Stimulated activated CD8-positive, alpha-beta memory T cell treated with anti-CD3 and anti-CD28 coated beads, Interleukin-12 subunit alpha, Interleukin-12 subunit beta, amount 100 ng/mL, for 1 hour (primary cell): ENCODE measurements at regions not wholly inside any gene's neighbourhood (a gene's known extent, or its start where the extent isn't known, plus 50 kb on each side); places are given as distances from the start of the nearest gene placed in this dataset.

Source experiments
- DNase-seq: peaks from one replicate; pipeline ENCODE4 v3.0.0-alpha.2; 2020; ENCODE audit warnings: low read depth

GRCh38 chr14:47872588-47872987 is 197.2 kb upstream of the MDGA2 start:
- no peak for DNase-seq

GRCh38 chr14:47863441-47863840 is 188.0 kb upstream of the MDGA2 start:
- DNase-seq = no peak

- no peak for DNase-seq
Observed at GRCh38 chr14:47857646-47858045, 182.2 kb upstream of the MDGA2 start.

DNA sequence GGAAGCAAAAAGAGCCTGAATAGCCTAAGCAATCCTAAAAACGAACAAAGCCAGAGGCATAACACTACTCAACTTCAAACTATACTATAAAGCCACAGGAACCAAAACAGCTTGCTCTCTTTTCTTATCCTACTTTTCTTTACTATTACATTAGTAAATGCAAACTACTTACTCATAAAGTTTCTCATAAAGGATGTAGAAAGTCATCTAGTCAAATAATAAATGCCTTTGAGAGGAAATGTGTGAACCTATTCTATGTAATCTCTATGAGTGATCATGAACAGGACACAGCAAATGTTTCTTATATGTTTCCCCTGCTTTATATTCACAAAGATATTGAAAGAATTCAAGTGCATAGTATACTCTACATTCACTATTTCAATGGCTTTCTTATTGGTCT is 176.9 kb upstream of the MDGA2 start:
- DNase-seq = no peak

DNA sequence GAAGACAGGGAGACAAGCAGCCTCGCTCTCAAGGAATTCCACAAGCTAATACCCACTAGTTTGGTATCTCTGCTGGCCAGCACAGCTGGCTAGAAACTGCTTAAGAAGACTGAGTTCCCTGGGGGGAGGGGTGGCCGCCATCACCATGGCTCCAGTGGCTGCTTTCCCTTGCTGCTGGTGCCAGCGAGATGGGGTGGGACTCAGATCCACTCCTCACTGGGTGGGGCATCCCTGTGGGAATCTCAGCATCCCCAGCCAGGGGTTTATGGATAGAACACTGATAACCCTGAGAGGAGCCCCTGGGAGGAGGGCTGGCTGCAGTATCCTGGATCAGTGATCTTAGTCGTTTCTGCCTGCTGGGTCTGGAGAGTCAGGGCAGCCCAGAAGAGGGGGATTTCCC is 170.6 kb upstream of the MDGA2 start:
- DNase-seq = no peak

GRCh38 chr14:47843236-47843635 is 167.8 kb upstream of the MDGA2 start:
- DNase-seq = no peak

DNA sequence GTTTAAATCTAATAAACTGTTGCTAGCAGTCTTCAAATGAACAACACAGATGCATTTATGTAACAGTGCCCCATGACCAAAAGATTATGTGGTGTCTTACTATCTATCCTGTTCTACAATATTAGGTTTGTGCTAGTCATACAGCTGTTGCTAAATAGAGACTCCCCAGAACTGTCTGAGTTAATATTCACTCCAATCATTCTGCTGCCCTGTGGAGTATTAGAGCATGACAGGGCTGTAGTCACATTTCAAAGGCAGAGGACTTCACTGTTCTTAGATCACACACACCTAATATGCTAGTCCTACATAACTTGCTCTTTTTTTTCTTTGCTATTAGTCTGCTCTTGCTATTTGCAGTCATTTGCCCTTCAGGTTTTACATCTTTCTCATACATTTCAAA is 157.6 kb upstream of the MDGA2 start:
- no peak for DNase-seq

DNA sequence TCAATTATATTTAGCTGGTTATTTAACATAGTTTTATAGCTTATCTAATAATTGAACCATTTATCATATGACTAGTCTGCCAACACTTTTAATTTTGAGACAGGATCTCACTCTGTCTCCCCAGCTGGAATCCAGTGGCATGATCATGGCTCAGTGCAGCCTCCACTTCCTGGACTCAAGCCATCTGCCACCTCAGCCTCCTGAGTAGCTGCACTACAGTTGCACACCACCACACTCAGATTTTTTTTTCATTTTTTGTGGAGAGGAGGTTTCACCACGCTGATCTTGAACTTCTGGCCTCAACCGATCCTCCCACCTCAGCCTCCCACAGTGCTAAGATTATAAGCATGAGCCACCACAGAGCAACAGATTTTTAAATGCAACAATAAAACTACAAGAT is 151.4 kb upstream of the MDGA2 start:
- DNase-seq = no peak

DNA sequence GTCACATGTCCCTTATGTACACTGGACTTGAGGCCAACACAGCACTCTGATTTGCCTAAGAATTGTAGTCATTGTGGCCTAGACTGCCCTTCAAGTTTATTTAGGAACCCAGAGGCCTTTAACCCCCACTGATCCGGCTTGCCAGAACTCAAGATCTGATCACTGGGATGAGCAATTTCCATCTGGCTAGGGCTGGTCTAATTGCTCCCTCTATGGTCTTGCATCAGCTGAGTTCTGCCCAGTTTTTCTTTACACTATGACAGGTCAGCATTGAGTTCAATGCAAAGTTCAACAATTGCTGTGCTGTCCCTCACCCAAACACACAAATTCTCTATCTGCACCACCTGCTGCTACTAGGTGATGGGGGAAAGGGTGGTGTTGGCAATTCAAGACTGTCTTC is 146.9 kb upstream of the MDGA2 start:
- no peak for DNase-seq

DNA sequence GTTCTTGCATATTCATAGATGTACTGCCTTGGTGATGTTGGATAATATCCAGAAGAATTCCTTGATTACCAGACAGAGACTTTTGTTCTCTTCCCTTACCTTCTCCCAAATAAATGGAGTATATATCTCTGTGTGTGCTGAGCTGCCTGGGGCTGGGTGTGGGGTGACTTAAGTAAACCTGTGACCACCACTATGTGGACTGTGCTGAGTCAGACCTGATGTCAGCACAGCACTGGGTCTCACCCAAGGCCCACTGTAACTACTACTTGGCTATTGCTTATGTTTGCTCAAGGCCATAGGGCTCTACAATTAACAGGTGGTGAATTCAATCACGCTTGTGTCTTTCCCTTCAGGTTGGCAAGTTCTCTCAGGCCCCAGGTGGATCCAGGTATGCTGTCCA is 145.7 kb upstream of the MDGA2 start:
- DNase-seq = no peak

DNA sequence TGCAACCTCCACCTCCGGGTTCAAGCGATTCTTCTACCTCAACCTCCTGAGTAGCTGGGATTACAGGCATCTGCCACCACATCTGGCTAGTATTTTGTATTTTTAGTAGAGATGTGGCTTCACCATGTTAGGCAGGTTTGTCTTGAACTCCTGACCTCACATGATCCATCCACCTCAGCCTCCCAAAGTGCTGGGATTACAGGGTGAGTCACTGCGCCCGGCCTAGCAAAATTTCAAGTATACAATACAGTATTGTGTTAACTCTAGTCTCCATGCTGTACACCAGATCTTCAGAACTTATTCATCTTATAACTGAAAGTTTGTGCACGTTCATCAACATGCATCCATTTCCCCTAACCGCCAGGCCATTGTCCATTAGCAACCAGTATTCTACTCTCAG is 115.1 kb upstream of the MDGA2 start:
- DNase-seq = no peak

- no peak for DNase-seq
Observed at GRCh38 chr14:47785058-47785457, 109.7 kb upstream of the MDGA2 start.

DNA sequence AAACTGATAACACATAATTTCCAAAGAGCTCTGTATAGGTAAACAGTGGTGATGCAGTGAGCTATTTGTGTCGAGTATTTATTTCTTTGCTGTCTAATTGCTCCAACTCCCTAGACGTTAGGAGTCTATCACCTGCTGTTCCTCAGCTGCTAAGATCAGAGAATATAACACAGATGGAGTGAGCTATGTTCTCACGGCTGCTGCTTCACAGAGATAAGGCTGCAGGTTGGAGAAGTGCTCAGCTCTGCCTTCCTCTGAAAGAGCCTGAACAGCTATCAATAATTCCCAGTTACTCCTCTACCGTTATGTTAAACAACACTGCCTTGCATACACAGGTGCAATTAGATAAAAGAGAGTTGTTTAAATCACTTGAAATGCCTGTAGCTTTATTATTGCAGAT is 103.2 kb upstream of the MDGA2 start:
- DNase-seq = no peak

- no peak for DNase-seq
Observed at GRCh38 chr14:47772652-47773051, 97.2 kb upstream of the MDGA2 start.

DNA sequence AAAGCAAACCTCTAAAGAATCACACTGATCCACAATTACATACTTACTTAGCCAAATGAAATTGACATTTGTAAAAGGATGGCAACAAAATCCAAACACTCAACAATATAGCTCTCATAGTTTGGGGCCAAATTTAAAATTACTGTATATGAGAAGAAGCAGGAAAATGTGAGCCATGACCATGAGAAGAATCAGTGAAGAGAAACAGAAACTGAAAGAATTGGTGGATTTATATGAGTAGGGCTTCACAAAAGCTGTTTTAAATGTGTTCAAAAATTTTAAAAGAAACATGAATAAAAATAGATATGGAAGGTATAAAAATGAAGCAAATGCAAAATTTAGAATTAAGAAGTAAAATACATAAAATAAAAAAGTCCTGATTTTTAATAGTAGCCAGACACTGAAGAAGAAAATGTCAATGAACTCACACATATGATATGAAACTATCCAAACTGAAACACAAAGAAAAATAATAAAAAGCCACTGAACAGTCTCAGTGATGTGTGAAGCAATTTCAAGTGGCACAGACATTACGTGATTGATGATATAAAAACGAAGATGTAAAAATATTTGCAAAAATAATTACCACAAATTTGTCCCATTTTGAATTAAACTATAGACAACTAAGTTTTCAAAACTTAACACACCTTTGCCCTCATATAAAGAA is 87.9 kb upstream of the MDGA2 start:
- no peak for DNase-seq

DNA sequence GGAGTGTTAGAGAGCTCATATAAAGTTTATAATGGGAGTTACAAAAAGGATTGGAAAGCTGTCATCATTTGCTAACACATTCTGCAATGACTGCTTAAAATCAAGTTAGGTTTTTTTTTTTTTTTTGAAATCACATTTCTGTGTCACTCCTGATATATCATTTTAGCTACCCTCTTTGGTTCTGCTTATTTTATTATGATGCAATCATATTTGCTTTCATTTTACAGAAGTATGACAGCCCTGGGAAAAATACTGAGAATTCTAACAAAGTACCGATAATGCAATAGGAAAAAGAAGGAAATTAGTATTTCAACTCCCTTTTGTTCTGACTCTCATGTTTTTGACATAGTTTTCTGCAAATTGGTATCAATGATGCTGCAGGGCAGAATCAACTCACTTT is 71.6 kb upstream of the MDGA2 start:
- no peak for DNase-seq

DNA sequence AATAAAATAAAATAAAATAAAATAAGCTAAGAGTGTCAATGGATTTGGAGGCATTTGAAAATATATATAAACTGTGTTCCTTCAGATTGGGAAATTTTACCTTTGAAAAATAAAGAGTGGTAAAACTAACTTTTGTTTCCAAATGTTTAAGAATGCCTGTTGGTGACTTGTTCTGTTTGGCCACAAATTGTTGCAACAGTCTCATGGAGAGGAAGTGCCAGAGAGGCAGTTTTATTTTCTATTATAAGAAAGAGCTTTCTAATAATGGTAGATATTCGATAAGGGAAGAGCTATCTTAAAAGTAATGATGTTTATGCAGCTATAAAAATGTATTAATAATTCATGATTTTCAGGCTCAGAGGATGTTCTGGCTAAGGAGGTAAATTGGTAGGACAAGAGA is 68.8 kb upstream of the MDGA2 start:
- DNase-seq = no peak

DNA sequence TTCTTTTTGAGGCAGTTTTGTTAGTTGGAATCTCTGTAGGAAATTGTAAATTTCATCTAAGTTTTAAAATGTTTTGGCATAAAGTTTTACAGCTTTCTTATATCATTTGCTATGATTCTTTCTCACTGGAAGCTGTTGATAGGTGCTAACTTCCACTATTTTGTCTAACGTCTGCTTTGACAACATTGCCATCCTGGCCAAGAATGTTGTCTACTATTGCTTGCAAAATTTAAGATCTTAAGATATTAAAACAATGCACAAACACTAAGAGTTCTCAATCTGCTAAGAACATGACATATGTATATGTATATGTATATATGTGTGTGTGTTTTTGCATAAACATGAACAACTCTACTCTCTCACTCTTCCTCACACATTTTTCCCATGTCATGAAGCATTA is 64.1 kb upstream of the MDGA2 start:
- no peak for DNase-seq

GRCh38 chr14:47730296-47730695 is 54.9 kb upstream of the MDGA2 start:
- DNase-seq = no peak
